NCI-H2196 treated with DMSO at 0.1 percent for 48 hours (cell line): ENCODE measurements at regions not wholly inside any gene's neighbourhood (a gene's known extent, or its start where the extent isn't known, plus 50 kb on each side); places are given as distances from the start of the nearest gene placed in this dataset.

Experiments used
- DNase-seq: peaks from one replicate; lab custom pipeline; 2025; ENCODE audit not compliant: unreplicated experiment; lab: John Stamatoyannopoulos, UW

- no peak for DNase-seq
Observed at GRCh38 chr4:18077808-18078207, 56.3 kb upstream of the LCORL start.

GRCh38 chr4:18075823-18076433 lies 54.4 kb upstream of the LCORL start:
- DNase-seq, result no peak

GRCh38 chr4:18071894-18072293 lies 50.3 kb upstream of the LCORL start:
- no peak for DNase-seq
